ENCODE measurements at regions not wholly inside any gene's neighbourhood (a gene's known extent, or its start where the extent isn't known, plus 50 kb on each side); places are given as distances from the start of the nearest gene placed in this dataset.

DNA sequence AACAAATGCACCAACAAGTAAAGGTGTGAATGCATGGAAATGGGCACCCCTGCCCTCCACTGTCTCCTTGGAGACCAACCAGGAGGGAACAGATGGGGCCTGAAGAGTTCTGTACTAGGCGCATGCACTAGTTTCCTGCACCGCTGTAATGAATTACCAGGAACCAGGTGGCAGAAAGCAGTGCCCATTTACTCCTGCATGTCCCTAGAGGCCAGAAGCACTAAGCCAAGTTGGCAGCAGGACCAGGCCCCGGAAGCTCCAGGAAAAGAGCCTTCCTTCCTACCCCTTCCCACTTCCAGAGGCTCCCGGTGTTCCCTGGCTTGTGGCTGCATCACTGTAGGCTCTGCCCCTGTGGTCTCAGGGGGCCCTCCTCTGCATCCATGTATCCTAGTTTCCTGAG is 237.5 kb upstream of the PPP2R2D start (continued):
- TF ChIP-seq, protein P1, sequence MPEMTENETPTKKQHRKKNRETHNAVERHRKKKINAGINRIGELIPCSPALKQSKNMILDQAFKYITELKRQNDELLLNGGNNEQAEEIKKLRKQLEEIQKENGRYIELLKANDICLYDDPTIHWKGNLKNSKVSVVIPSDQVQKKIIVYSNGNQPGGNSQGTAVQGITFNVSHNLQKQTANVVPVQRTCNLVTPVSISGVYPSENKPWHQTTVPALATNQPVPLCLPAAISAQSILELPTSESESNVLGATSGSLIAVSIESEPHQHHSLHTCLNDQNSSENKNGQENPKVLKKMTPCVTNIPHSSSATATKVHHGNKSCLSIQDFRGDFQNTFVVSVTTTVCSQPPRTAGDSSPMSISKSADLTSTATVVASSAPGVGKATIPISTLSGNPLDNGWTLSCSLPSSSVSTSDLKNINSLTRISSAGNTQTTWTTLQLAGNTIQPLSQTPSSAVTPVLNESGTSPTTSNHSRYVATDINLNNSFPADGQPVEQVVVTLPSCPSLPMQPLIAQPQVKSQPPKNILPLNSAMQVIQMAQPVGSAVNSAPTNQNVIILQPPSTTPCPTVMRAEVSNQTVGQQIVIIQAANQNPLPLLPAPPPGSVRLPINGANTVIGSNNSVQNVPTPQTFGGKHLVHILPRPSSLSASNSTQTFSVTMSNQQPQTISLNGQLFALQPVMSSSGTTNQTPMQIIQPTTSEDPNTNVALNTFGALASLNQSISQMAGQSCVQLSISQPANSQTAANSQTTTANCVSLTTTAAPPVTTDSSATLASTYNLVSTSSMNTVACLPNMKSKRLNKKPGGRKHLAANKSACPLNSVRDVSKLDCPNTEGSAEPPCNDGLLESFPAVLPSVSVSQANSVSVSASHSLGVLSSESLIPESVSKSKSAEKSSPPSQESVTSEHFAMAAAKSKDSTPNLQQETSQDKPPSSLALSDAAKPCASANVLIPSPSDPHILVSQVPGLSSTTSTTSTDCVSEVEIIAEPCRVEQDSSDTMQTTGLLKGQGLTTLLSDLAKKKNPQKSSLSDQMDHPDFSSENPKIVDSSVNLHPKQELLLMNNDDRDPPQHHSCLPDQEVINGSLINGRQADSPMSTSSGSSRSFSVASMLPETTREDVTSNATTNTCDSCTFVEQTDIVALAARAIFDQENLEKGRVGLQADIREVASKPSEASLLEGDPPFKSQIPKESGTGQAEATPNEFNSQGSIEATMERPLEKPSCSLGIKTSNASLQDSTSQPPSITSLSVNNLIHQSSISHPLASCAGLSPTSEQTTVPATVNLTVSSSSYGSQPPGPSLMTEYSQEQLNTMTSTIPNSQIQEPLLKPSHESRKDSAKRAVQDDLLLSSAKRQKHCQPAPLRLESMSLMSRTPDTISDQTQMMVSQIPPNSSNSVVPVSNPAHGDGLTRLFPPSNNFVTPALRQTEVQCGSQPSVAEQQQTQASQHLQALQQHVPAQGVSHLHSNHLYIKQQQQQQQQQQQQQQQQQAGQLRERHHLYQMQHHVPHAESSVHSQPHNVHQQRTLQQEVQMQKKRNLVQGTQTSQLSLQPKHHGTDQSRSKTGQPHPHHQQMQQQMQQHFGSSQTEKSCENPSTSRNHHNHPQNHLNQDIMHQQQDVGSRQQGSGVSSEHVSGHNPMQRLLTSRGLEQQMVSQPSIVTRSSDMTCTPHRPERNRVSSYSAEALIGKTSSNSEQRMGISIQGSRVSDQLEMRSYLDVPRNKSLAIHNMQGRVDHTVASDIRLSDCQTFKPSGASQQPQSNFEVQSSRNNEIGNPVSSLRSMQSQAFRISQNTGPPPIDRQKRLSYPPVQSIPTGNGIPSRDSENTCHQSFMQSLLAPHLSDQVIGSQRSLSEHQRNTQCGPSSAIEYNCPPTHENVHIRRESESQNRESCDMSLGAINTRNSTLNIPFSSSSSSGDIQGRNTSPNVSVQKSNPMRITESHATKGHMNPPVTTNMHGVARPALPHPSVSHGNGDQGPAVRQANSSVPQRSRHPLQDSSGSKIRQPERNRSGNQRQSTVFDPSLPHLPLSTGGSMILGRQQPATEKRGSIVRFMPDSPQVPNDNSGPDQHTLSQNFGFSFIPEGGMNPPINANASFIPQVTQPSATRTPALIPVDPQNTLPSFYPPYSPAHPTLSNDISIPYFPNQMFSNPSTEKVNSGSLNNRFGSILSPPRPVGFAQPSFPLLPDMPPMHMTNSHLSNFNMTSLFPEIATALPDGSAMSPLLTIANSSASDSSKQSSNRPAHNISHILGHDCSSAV (CRISPR knock-in tag; IDR thresholded peaks at IDR 0.05; ENCODE audit: borderline replicate concordance) = no peak
- TF ChIP-seq NCOA2 (CRISPR knock-in tag; IDR thresholded peaks at IDR 0.05) = no peak
- no peak for TF ChIP-seq MTF2 (CRISPR knock-in tag; IDR thresholded peaks at IDR 0.05; ENCODE audit: borderline replicate concordance)
- TF ChIP-seq FLYWCH1 (CRISPR knock-in tag; IDR thresholded peaks at IDR 0.05) = no peak
- no peak for TF ChIP-seq ZNF138 (CRISPR knock-in tag; IDR thresholded peaks at IDR 0.05; ENCODE audit: low read depth)
- TF ChIP-seq ZNF260 (CRISPR knock-in tag; IDR thresholded peaks at IDR 0.05; ENCODE audit: borderline replicate concordance, low read depth) = no peak
- TF ChIP-seq, protein P2, sequence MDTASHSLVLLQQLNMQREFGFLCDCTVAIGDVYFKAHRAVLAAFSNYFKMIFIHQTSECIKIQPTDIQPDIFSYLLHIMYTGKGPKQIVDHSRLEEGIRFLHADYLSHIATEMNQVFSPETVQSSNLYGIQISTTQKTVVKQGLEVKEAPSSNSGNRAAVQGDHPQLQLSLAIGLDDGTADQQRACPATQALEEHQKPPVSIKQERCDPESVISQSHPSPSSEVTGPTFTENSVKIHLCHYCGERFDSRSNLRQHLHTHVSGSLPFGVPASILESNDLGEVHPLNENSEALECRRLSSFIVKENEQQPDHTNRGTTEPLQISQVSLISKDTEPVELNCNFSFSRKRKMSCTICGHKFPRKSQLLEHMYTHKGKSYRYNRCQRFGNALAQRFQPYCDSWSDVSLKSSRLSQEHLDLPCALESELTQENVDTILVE (CRISPR knock-in tag; IDR thresholded peaks at IDR 0.05) = no peak
- TF ChIP-seq SIN3A (IDR thresholded peaks at IDR 0.05; ENCODE audit: borderline replicate concordance, low read depth, low read length) = no peak
